Thoracic aorta (tissue), 2 donors: ENCODE measurements at regions not wholly inside any gene's neighbourhood (a gene's known extent, or its start where the extent isn't known, plus 50 kb on each side); places are given as distances from the start of the nearest gene placed in this dataset.

Source experiments
- ATAC-seq: fragments of 150-250 bp; one replicate; pipeline ENCODE4 v1.8.0; 2017; ENCODE audit warnings: low read depth; ENCODE audit not compliant: insufficient number of reproducible peaks, low FRiP score
- DNase-seq: peaks from one replicate; pipeline ENCODE4 v3.0.0-alpha.2; 2020; ENCODE audit warnings: low spot score
- H3K27ac ChIP-seq, 2 donors: fragments of 200-600 bp; sonication (generic); 1 replicate in 1 of 2; 2 replicates in 1 of 2; pipeline ENCODE4 v1.5.1; 2016; ENCODE audit warnings: mild to moderate bottlenecking in 2 of 2, moderate library complexity in 2 of 2
- H3K27me3 ChIP-seq: fragments of 200-600 bp; sonication (generic); replicated peaks from 2 replicates; pipeline ENCODE4 v1.6.0; 2016; ENCODE audit warnings: mild to moderate bottlenecking; ENCODE audit not compliant: insufficient read depth
- H3K36me3 ChIP-seq: fragments of 200-600 bp; sonication (generic); one replicate; pipeline ENCODE4 v1.5.1; 2016
- H3K4me1 ChIP-seq, 2 donors: fragments of 200-600 bp; sonication (generic); 1 replicate in 1 of 2; 2 replicates in 1 of 2; pipeline versions ENCODE4 v1.5.1 to v1.6.0; 2016; ENCODE audit warnings: low read depth in 2 of 2, mild to moderate bottlenecking in 1 of 2; ENCODE audit not compliant: control insufficient read depth in 1 of 2
- H3K4me3 ChIP-seq: fragments of 200-600 bp; sonication (generic); 2 replicates; pipeline ENCODE4 v1.5.1; 2016; ENCODE audit warnings: mild to moderate bottlenecking
- H3K9me3 ChIP-seq: fragments of 200-600 bp; sonication (generic); 2 replicates; pipeline ENCODE4 v1.5.1; 2016
- CTCF ChIP-seq: fragments of 200-600 bp; sonication (generic); IDR thresholded peaks from one replicate; pipeline ENCODE4 v1.5.1; 2019; ENCODE audit warnings: antibody characterized with exemption

GRCh38 chr3:110550511-110550910 lies 521.1 kb upstream of the NECTIN3 start:
- no peak for TF ChIP-seq CTCF
- no peaks in the 10 kb centered on the region for H3K4me1 ChIP-seq
- no peak for ATAC-seq
- no peaks in the 10 kb centered on the region for H3K27me3 ChIP-seq
- no peak overlapping the region for H3K27ac ChIP-seq
- H3K4me3 ChIP-seq: no peak overlapping the region
- H3K36me3 ChIP-seq: no peaks in the 10 kb centered on the region
- H3K9me3 ChIP-seq: no peaks in the 10 kb centered on the region
- no peak for DNase-seq

- Histone ChIP-seq H3K9me3 (peaks cover 9% of the 10 kb centered on the region), H3K36me3 (no peaks in the 10 kb centered on the region), H3K4me1 (no peaks in the 10 kb centered on the region), H3K27me3 (no peaks in the 10 kb centered on the region), H3K4me3 (no peak overlapping the region), H3K27ac (no peak overlapping the region)
- DNase-seq: no peak
- ATAC-seq: no peak
- TF ChIP-seq CTCF: no peak
Observed at GRCh38 chr3:110562621-110563020, 509.0 kb upstream of the NECTIN3 start.

GRCh38 chr3:110564674-110565073 lies 506.9 kb upstream of the NECTIN3 start:
- peaks cover 7% of the 10 kb centered on the region for H3K9me3 ChIP-seq
- no peaks in the 10 kb centered on the region for H3K4me1 ChIP-seq
- no peak overlapping the region for H3K27ac ChIP-seq
- ATAC-seq: no peak
- DNase-seq: no peak
- H3K27me3 ChIP-seq: no peaks in the 10 kb centered on the region
- H3K36me3 ChIP-seq: no peaks in the 10 kb centered on the region
- H3K4me3 ChIP-seq: no peak overlapping the region
- TF ChIP-seq CTCF: no peak

GRCh38 chr3:110567029-110567428 lies 504.6 kb upstream of the NECTIN3 start:
- no peak for TF ChIP-seq CTCF
- H3K27me3 ChIP-seq: no peaks in the 10 kb centered on the region

GRCh38 chr3:110568246-110568645 lies 503.4 kb upstream of the NECTIN3 start:
- no peak for ATAC-seq
- H3K36me3 ChIP-seq: no peaks in the 10 kb centered on the region
- H3K27me3 ChIP-seq: no peaks in the 10 kb centered on the region
- no peak for DNase-seq
- H3K27ac ChIP-seq: no peak overlapping the region
- no peak overlapping the region for H3K4me3 ChIP-seq
- TF ChIP-seq CTCF: no peak
- H3K4me1 ChIP-seq: no peaks in the 10 kb centered on the region
- H3K9me3 ChIP-seq: no peaks in the 10 kb centered on the region

More at GRCh38 chr3:110567029-110567428, 504.6 kb upstream of the NECTIN3 start:
- no peak overlapping the region for H3K4me3 ChIP-seq
- ATAC-seq (no peak), DNase-seq (no peak)
- H3K4me1 ChIP-seq: no peaks in the 10 kb centered on the region
- H3K36me3 ChIP-seq: no peaks in the 10 kb centered on the region
- H3K9me3 ChIP-seq: no peaks in the 10 kb centered on the region
- H3K27ac ChIP-seq: no peak overlapping the region
